HFFc6 (cell line): ENCODE measurements at regions not wholly inside any gene's neighbourhood (a gene's known extent, or its start where the extent isn't known, plus 50 kb on each side); places are given as distances from the start of the nearest gene placed in this dataset.

Source experiments
- DNase-seq: peaks from one replicate; pipeline ENCODE4 v3.0.0-alpha.2; 2018
- H3K27ac Mint-ChIP-seq: 2 replicates; pipeline ENCODE4 v1.8.0; 2020; ENCODE audit warnings: mild to moderate bottlenecking, mixed read lengths
- H3K27me3 Mint-ChIP-seq: 2 replicates; pipeline ENCODE4 v1.8.0; 2021; ENCODE audit warnings: mild to moderate bottlenecking, moderate library complexity, mixed read lengths; ENCODE audit not compliant: insufficient read depth
- H3K36me3 Mint-ChIP-seq: 2 replicates; pipeline ENCODE4 v1.8.0; 2021; ENCODE audit warnings: low read depth, mixed read lengths
- H3K4me1 Mint-ChIP-seq: 2 replicates; pipeline ENCODE4 v1.8.0; 2020; ENCODE audit warnings: low read depth, mixed read lengths
- H3K4me3 Mint-ChIP-seq: 2 replicates; pipeline ENCODE4 v1.8.0; 2020; ENCODE audit warnings: mild to moderate bottlenecking, moderate library complexity, mixed read lengths
- H3K9me3 Mint-ChIP-seq: 2 replicates; pipeline ENCODE4 v1.8.0; 2020; ENCODE audit warnings: mild to moderate bottlenecking, mixed read lengths
- CTCF ChIP-seq: fragments of 200-600 bp; sonication (generic); IDR thresholded peaks from 2 replicates; pipeline ENCODE4 v1.5.0; 2021; ENCODE audit warnings: antibody characterized with exemption, mild to moderate bottlenecking

- Mint-ChIP-seq H3K4me1 (peaks cover 31% of the 10 kb centered on the region), H3K27me3 (no peaks in the 10 kb centered on the region; the same call in 1 of the 2 replicates), H3K9me3 (no peaks in the 10 kb centered on the region), H3K4me3 (peak overlapping the region; percentile 4; the same call in 1 of the 2 replicates), H3K27ac (peak overlapping the region; percentile 71), H3K36me3 (peaks cover 27% of the 10 kb centered on the region)
- peak; percentile 7 for DNase-seq
- no peak for TF ChIP-seq CTCF
Observed at GRCh38 chr4:125433453-125433852, 118.7 kb downstream of the FAT4 start.

DNA sequence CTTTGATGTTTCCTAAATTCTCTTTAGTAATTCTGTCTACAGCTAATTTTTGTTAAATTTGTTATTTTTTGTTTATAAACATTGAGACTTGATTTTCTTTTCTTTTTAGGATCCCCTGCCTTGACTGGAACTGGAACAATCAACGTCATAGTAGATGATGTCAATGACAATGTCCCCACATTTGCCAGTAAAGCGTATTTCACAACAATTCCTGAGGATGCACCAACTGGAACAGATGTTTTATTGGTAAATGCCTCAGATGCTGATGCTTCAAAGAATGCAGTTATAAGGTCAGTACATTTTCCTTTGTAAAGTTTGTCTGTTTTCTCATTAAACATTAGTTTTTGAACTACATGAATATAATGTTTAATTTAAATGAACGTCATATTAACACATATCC is 119.4 kb downstream of the FAT4 start:
- DNase-seq = no peak
- Mint-ChIP-seq H3K4me3 (no peak overlapping the region), H3K4me1 (peaks cover 31% of the 10 kb centered on the region), H3K27me3 (no peaks in the 10 kb centered on the region; the same call in 1 of the 2 replicates), H3K27ac (peak overlapping the region; percentile 71; the same call in 1 of the 2 replicates), H3K9me3 (no peaks in the 10 kb centered on the region), H3K36me3 (peaks cover 27% of the 10 kb centered on the region)
- no peak for TF ChIP-seq CTCF

DNA sequence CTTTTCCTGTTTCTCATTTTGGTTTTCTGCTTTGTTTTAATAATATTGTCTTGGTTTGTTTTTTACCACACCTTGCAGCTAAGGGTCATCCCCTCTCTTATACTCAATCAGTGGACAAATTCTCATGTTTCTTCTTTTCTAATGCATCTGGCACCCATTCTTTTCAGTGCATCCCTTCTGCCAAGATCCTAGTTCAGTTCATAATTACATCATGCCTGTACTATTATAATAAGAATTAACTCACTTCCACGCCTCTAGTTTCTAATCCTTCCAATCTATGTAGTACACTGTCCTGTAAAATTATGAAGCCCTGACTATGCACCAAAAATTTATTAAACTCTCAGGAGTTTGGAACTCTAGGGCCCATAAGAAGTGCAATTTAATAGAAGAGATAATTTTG is 126.1 kb downstream of the FAT4 start:
- no peaks in the 10 kb centered on the region; the same call in 1 of the 2 replicates for H3K27me3 Mint-ChIP-seq
- no peaks in the 10 kb centered on the region for H3K4me1 Mint-ChIP-seq
- H3K36me3 Mint-ChIP-seq = peaks cover 13% of the 10 kb centered on the region
- H3K4me3 Mint-ChIP-seq = no peak overlapping the region
- H3K27ac Mint-ChIP-seq = no peak overlapping the region
- DNase-seq = no peak
- no peak for TF ChIP-seq CTCF
- H3K9me3 Mint-ChIP-seq = no peaks in the 10 kb centered on the region

GRCh38 chr4:125444166-125444565 is 129.4 kb downstream of the FAT4 start:
- Mint-ChIP-seq H3K9me3 (no peaks in the 10 kb centered on the region), H3K36me3 (peaks cover 15% of the 10 kb centered on the region), H3K4me1 (no peaks in the 10 kb centered on the region), H3K4me3 (no peak overlapping the region), H3K27ac (no peak overlapping the region), H3K27me3 (no peaks in the 10 kb centered on the region)
- no peak for DNase-seq
- TF ChIP-seq CTCF = no peak

- DNase-seq = no peak
- Mint-ChIP-seq H3K4me1 (no peaks in the 10 kb centered on the region), H3K27me3 (no peaks in the 10 kb centered on the region), H3K27ac (no peak overlapping the region), H3K36me3 (peaks cover 28% of the 10 kb centered on the region), H3K9me3 (no peaks in the 10 kb centered on the region), H3K4me3 (no peak overlapping the region)
- TF ChIP-seq CTCF = no peak
Observed at GRCh38 chr4:125445525-125445924, 130.8 kb downstream of the FAT4 start.
